Thyroid gland (tissue), 4 donors: ENCODE measurements at regions not wholly inside any gene's neighbourhood (a gene's known extent, or its start where the extent isn't known, plus 50 kb on each side); places are given as distances from the start of the nearest gene placed in this dataset.

Experiments
- DNase-seq, 2 donors: peaks; one replicate each; pipeline ENCODE4 v3.0.0-alpha.2; 2019
- H3K27ac ChIP-seq, 3 donors: fragments of 200-600 bp; sonication (generic); 1 replicate in 2 of 3; 2 replicates in 1 of 3; pipeline ENCODE4 v1.5.1; 2016 to 2019; ENCODE audit warnings: mild to moderate bottlenecking in 1 of 3, moderate library complexity in 1 of 3
- H3K27me3 ChIP-seq: fragments of 200-600 bp; sonication (generic); one replicate; pipeline ENCODE4 v1.5.1; 2019
- H3K36me3 ChIP-seq, 2 donors: fragments of 200-600 bp; sonication (generic); one replicate each; pipeline ENCODE4 v1.5.1; 2016 to 2019
- H3K4me1 ChIP-seq, 2 donors: fragments of 200-600 bp; sonication (generic); one replicate each; pipeline ENCODE4 v1.5.1; 2017 to 2019
- H3K4me3 ChIP-seq, 3 donors: fragments of 200-600 bp; sonication (generic); replicated peaks in 1 of 3; 1 replicate in 2 of 3; 2 replicates in 1 of 3; pipeline ENCODE4 v1.5.1; 2016; ENCODE audit warnings: mild to moderate bottlenecking in 1 of 3
- H3K9me3 ChIP-seq: fragments of 200-600 bp; sonication (generic); one replicate; pipeline ENCODE4 v1.5.1; 2017
- POLR2A ChIP-seq, 2 donors: fragments of 450-650 bp; IDR thresholded peaks; one replicate each; pipeline ENCODE4 v1.6.1; 2017; ENCODE audit warnings: antibody characterized with exemption in 2 of 2, mild to moderate bottlenecking in 2 of 2, moderate library complexity in 1 of 2
- WGBS, 2 donors: methylation state at CpG; one replicate each; pipeline ENCODE4 v1.1.5; 2017; 5-methylcytosine and 5-hydroxymethylcytosine counted together
- intact Hi-C: fragments of 100-400 bp; cut with DNase I; formaldehyde crosslinking; loops from one replicate; pipeline ENCODE4 v1.15.1; 2023
- TF ChIP-seq, protein P1 (sequence below), 6 experiments: fragments of 200-600 bp in 3 of 6; fragments of 450-650 bp in 3 of 6; sonication (generic) in 3 of 6; IDR thresholded peaks; one replicate each; pipeline ENCODE4 v1.5.1; 2016 to 2019; ENCODE audit warnings: antibody characterized with exemption in 6 of 6, mild to moderate bottlenecking in 2 of 6, inconsistent platforms in 1 of 6, moderate library complexity in 1 of 6

DNA sequence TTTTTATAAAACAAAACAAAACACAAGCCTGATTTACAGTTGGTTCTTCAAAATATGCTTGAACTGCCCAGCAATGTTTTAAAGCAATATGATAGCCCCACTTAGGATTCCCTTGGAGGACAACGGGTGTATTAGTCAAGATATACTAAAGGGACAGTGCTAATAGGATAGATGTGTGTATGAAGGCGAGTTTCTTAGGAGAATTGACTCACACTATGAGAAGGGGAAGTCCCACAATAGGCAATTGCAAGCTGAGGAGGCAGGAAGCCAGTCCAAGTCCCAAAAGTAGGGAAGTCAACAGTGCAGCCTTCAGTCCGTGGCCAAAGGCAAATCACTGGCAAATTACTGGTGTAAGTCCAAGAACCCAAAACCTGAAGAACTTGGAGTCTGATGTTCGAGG is 167.9 kb downstream of the CBLN2 start:
- Histone ChIP-seq H3K4me1 (no peaks in the 10 kb centered on the region), H3K36me3 (no peaks in the 10 kb centered on the region), H3K27me3 (no peaks in the 10 kb centered on the region), H3K27ac (no peak overlapping the region), H3K4me3 (no peak overlapping the region), H3K9me3 (no peaks in the 10 kb centered on the region)
- intact Hi-C loops, result no loop called here
- TF ChIP-seq POLR2A (IDR thresholded peaks at IDR 0.05), result no peak
- TF ChIP-seq, protein P1, sequence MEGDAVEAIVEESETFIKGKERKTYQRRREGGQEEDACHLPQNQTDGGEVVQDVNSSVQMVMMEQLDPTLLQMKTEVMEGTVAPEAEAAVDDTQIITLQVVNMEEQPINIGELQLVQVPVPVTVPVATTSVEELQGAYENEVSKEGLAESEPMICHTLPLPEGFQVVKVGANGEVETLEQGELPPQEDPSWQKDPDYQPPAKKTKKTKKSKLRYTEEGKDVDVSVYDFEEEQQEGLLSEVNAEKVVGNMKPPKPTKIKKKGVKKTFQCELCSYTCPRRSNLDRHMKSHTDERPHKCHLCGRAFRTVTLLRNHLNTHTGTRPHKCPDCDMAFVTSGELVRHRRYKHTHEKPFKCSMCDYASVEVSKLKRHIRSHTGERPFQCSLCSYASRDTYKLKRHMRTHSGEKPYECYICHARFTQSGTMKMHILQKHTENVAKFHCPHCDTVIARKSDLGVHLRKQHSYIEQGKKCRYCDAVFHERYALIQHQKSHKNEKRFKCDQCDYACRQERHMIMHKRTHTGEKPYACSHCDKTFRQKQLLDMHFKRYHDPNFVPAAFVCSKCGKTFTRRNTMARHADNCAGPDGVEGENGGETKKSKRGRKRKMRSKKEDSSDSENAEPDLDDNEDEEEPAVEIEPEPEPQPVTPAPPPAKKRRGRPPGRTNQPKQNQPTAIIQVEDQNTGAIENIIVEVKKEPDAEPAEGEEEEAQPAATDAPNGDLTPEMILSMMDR (IDR thresholded peaks at IDR 0.05), result no peak
- no peak for DNase-seq
- WGBS, 2 donors, result 58 to 61% methylated on average over 4 of the region's 4 CpGs

DNA sequence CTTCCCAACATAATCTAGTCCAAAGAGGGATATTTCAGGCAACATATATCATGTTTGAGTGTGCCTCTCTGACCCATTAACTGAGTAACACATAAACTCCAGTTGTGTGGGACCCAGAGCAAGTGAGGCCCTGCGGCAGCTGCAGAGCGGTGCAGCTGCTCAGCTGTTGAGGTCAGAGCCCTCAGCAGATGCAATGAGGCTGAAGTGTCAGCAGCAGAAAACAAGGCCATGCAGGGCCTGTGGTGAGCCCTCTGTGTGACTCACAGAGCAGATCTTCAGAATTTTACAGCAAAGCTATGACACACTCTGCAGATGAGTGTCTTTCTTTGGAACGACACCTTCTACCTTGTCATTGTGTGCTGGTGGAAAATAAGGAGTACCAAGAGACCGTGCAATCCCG is 168.5 kb downstream of the CBLN2 start:
- intact Hi-C loops, result no loop called here
- H3K4me1 ChIP-seq, result no peaks in the 10 kb centered on the region
- no peak overlapping the region for H3K4me3 ChIP-seq
- TF ChIP-seq, protein P1 (IDR thresholded peaks at IDR 0.05), result no peak
- no peak for TF ChIP-seq POLR2A (IDR thresholded peaks at IDR 0.05)
- H3K9me3 ChIP-seq, result no peaks in the 10 kb centered on the region
- no peak for DNase-seq
- 92 to 94% methylated on average over 4 to 5 of the region's 5 CpGs for WGBS, 2 donors
- no peak overlapping the region for H3K27ac ChIP-seq
- H3K27me3 ChIP-seq, result no peaks in the 10 kb centered on the region
- no peaks in the 10 kb centered on the region for H3K36me3 ChIP-seq

DNA sequence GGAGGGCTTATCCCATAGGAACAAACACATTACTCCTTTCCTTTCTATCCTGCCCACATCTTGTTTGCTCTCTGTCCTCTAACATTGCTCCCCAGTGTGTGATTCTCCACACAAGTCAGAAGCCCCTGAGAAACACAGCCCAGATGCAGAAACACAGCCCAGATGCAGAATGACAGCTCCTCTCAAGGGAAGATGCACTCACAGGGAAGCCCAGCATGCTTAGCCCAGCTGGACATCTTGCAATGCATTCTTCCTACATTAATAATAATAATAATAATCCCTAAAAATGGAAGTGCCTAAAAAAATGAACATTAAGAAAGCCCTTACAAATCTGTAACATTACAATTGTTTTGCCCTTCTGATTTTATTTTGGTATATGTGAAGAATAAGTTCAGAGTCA is 172.1 kb downstream of the CBLN2 start:
- Histone ChIP-seq H3K9me3 (no peaks in the 10 kb centered on the region), H3K27me3 (no peaks in the 10 kb centered on the region), H3K4me1 (no peaks in the 10 kb centered on the region), H3K4me3 (no peak overlapping the region), H3K27ac (no peak overlapping the region), H3K36me3 (no peaks in the 10 kb centered on the region)
- no peak for DNase-seq
- intact Hi-C loops, result no loop called here
- TF ChIP-seq, protein P1 (IDR thresholded peaks at IDR 0.05), result no peak
- TF ChIP-seq POLR2A (IDR thresholded peaks at IDR 0.05), result no peak

DNA sequence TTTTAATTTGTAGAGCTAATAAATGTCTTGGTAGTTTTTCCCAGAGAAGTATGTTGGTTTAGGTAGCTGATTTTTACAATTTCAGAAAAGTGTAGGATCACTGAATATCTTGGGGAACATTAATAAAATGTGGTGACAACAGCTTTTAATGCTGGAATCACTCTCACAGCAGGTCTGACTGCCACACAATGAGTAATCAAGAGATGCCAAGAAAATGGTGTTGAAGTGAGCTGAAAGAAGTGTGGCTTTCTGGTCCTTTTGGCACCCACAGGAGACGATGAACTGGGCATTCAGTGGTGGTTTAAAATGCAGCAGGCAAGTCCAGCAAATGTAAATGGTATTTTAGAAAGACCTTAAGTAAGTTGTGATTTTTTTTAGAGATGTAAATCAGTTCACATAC is 175.8 kb downstream of the CBLN2 start:
- Histone ChIP-seq H3K4me3 (no peak overlapping the region), H3K27ac (no peak overlapping the region), H3K9me3 (no peaks in the 10 kb centered on the region), H3K4me1 (no peaks in the 10 kb centered on the region), H3K27me3 (no peaks in the 10 kb centered on the region), H3K36me3 (no peaks in the 10 kb centered on the region)
- no peak for TF ChIP-seq POLR2A (IDR thresholded peaks at IDR 0.05)
- TF ChIP-seq, protein P1 (IDR thresholded peaks at IDR 0.05), result no peak
- intact Hi-C loops, result no loop called here
- no peak for DNase-seq
- WGBS, 2 donors, result 71 to 84% methylated on average over 1 of the region's 1 CpG

DNA sequence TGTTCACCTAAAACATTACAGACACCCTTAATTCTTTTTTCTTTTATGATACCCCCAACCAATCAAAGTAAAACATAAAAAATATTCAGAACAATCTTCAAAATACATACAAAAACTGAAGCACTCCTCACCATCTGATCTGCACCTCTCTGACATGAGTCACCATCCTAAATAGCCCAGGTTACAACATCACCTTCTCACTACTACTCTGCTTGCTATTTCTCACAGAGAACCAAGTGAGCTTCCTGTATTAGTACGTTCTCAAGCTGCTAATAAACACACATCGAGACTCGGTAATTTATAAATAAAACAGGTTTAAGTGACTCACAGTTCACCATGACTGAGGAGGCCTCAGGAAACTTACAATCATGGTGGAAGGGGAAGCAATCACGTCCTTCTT is 183.5 kb downstream of the CBLN2 start:
- no peak for TF ChIP-seq POLR2A (IDR thresholded peaks at IDR 0.05)
- TF ChIP-seq, protein P1 (IDR thresholded peaks at IDR 0.05), result no peak
- no peak overlapping the region for H3K4me3 ChIP-seq
- intact Hi-C loops, result no loop called here
- DNase-seq, result no peak
- H3K9me3 ChIP-seq, result no peaks in the 10 kb centered on the region
- WGBS, 2 donors, result 75 to 78% methylated on average over 4 of the region's 4 CpGs
- no peaks in the 10 kb centered on the region for H3K27me3 ChIP-seq
- no peaks in the 10 kb centered on the region for H3K4me1 ChIP-seq
- H3K36me3 ChIP-seq, result no peaks in the 10 kb centered on the region
- no peak overlapping the region for H3K27ac ChIP-seq
